Tibial nerve (tissue), 4 donors: ENCODE measurements at regions not wholly inside any gene's neighbourhood (a gene's known extent, or its start where the extent isn't known, plus 50 kb on each side); places are given as distances from the start of the nearest gene placed in this dataset.

ENCODE experiments used
- CTCF ChIP-seq, 5 experiments: fragments of 200-600 bp in 3 of 5; fragments of 450-650 bp in 2 of 5; sonication (generic) in 3 of 5; IDR thresholded peaks; one replicate each; pipeline ENCODE4 v1.5.1; 2016 to 2019; ENCODE audit warnings: antibody characterized with exemption in 5 of 5, mild to moderate bottlenecking in 3 of 5, moderate library complexity in 2 of 5
- EP300 ChIP-seq, 2 donors: sonication (generic); formaldehyde crosslinking; IDR thresholded peaks; one replicate each; pipeline ENCODE4 v1.6.1; 2017; ENCODE audit warnings: antibody characterized with exemption in 2 of 2, mild to moderate bottlenecking in 1 of 2
- POLR2A ChIP-seq, 2 donors: fragments of 450-650 bp; IDR thresholded peaks; one replicate each; pipeline ENCODE4 v1.6.1; 2017; ENCODE audit warnings: antibody characterized with exemption in 2 of 2, mild to moderate bottlenecking in 2 of 2, moderate library complexity in 2 of 2

DNA sequence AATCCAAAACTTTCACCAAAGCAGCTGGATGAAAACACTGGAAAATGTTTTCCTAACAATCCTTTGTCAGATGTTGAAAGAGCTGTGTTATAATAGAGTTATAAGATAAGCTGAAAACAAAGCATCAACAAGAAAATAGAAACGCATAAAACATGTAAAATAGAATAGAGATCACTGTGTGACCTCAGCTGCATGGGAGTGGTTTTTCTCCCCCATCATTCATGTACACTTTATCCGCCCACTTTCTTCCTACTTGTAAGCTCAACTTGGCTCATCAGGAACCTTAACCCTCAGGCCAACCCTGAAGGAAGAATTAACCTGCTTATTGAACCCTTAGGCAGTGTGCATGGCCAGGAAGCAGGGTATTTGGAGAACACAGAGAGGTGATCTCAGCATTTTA lies 238.5 kb upstream of the PMFBP1 start:
- TF ChIP-seq POLR2A (IDR thresholded peaks at IDR 0.05), result no peak
- no peak for TF ChIP-seq CTCF (IDR thresholded peaks at IDR 0.05)
- no peak for TF ChIP-seq EP300 (IDR thresholded peaks at IDR 0.05)
